Fibroblast of lung (primary cell): ENCODE measurements at regions not wholly inside any gene's neighbourhood (a gene's known extent, or its start where the extent isn't known, plus 50 kb on each side); places are given as distances from the start of the nearest gene placed in this dataset.

Experiments used
- DNase-seq, 2 donors: peaks; one replicate each; pipeline versions ENCODE4 v3.0.0 to v3.0.0-alpha.2; 2010; ENCODE audit warnings: low read depth in 2 of 2
- H2AFZ ChIP-seq: 2 replicates; pipeline ENCODE4 v1.5.1; 2012; ENCODE audit warnings: low read length, control low read depth, inconsistent platforms
- H3K27ac ChIP-seq: 2 replicates; pipeline ENCODE4 v1.5.1; 2011; ENCODE audit warnings: low read length, control low read depth; ENCODE audit not compliant: insufficient read depth
- H3K27me3 ChIP-seq: 2 replicates; pipeline ENCODE4 v1.5.1; 2011; ENCODE audit warnings: mild to moderate bottlenecking, low read length; ENCODE audit not compliant: control insufficient read depth, insufficient read depth
- H3K36me3 ChIP-seq: 2 replicates; pipeline ENCODE4 v1.5.1; 2011; ENCODE audit warnings: low read length; ENCODE audit not compliant: control insufficient read depth, insufficient read depth
- H3K4me1 ChIP-seq: 2 replicates; pipeline ENCODE4 v1.5.1; 2011; ENCODE audit warnings: low read length; ENCODE audit not compliant: control insufficient read depth, insufficient read depth; ENCODE audit errors: extremely low read depth
- H3K4me2 ChIP-seq: 2 replicates; pipeline ENCODE4 v1.5.1; 2011; ENCODE audit warnings: low read length, control low read depth; ENCODE audit not compliant: insufficient read depth; ENCODE audit errors: extremely low read depth
- H3K4me3 ChIP-seq, 4 experiments: fragments of 200-600 bp in 1 of 4; sonication (generic) in 1 of 4; replicated peaks in 1 of 4; 2 replicates each; pipeline ENCODE4 v1.5.1; 2011 to 2016; ENCODE audit warnings: low read length in 4 of 4, low read depth in 3 of 4, mild to moderate bottlenecking in 3 of 4, control low read depth in 2 of 4, inconsistent platforms in 1 of 4, mixed read lengths in 1 of 4; ENCODE audit not compliant: insufficient read depth in 1 of 4; ENCODE audit errors: control extremely low read depth in 1 of 4
- H3K79me2 ChIP-seq: 2 replicates; pipeline ENCODE4 v1.5.1; 2012; ENCODE audit warnings: mild to moderate bottlenecking, low read length, inconsistent platforms; ENCODE audit not compliant: control insufficient read depth, insufficient read depth
- H3K9ac ChIP-seq: 2 replicates; pipeline ENCODE4 v1.5.1; 2011; ENCODE audit warnings: mild to moderate bottlenecking, low read length, control low read depth; ENCODE audit not compliant: insufficient read depth
- H3K9me3 ChIP-seq: 2 replicates; pipeline ENCODE4 v1.5.1; 2012; ENCODE audit warnings: low read depth, low read length; ENCODE audit not compliant: control insufficient read depth, insufficient read depth
- H4K20me1 ChIP-seq: 2 replicates; pipeline ENCODE4 v1.5.1; 2011; ENCODE audit warnings: low read length; ENCODE audit not compliant: control insufficient read depth, insufficient read depth; ENCODE audit errors: extremely low read depth
- EZH2 ChIP-seq: IDR thresholded peaks from 2 replicates; pipeline ENCODE4 v1.5.1; 2012; ENCODE audit warnings: low read length, control low read depth, mild to moderate bottlenecking; ENCODE audit errors: missing control alignments
- TF ChIP-seq, protein P1 (sequence below), 2 donors: IDR thresholded peaks in 1 of 2; conservative IDR thresholded peaks in 1 of 2; 1 replicate in 1 of 2; 2 replicates in 1 of 2; pipeline ENCODE4 v1.5.1; 2011 to 2012; ENCODE audit warnings: low read length in 2 of 2, control low read depth in 1 of 2, inconsistent platforms in 1 of 2, low read depth in 1 of 2, mild to moderate bottlenecking in 1 of 2

DNA sequence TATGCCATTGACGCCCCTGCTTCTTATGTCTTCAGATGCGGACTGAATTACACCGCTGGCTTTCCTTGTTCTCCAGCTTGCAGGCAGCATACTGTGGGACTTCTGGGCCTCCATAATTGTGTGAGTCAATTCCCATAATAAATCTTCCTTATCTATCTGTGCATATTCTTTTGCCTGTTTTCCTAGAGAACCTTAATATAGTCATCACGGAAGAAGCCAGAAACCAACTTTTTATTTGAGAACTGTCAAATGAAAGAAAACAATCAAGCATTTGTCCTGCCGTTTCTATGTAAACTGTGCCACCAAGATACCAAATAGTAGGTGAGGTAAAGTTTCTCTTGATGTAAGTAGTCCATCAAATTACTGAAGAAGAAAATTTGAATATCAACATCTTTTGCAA is 51.8 kb upstream of the B3GALNT1 start:
- H3K79me2 ChIP-seq = no peaks in the 10 kb centered on the region
- H3K36me3 ChIP-seq = no peaks in the 10 kb centered on the region
- no peak overlapping the region for H3K4me3 ChIP-seq
- H3K9me3 ChIP-seq = no peaks in the 10 kb centered on the region
- no peak overlapping the region for H3K4me2 ChIP-seq
- no peaks in the 10 kb centered on the region for H3K4me1 ChIP-seq
- H2AFZ ChIP-seq = no peak overlapping the region
- DNase-seq = peak in 1 of 2 donors; percentile 58
- no peaks in the 10 kb centered on the region for H3K27me3 ChIP-seq
- TF ChIP-seq, protein P1, sequence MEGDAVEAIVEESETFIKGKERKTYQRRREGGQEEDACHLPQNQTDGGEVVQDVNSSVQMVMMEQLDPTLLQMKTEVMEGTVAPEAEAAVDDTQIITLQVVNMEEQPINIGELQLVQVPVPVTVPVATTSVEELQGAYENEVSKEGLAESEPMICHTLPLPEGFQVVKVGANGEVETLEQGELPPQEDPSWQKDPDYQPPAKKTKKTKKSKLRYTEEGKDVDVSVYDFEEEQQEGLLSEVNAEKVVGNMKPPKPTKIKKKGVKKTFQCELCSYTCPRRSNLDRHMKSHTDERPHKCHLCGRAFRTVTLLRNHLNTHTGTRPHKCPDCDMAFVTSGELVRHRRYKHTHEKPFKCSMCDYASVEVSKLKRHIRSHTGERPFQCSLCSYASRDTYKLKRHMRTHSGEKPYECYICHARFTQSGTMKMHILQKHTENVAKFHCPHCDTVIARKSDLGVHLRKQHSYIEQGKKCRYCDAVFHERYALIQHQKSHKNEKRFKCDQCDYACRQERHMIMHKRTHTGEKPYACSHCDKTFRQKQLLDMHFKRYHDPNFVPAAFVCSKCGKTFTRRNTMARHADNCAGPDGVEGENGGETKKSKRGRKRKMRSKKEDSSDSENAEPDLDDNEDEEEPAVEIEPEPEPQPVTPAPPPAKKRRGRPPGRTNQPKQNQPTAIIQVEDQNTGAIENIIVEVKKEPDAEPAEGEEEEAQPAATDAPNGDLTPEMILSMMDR (conservative IDR thresholded peaks at IDR 0.05 in 1 of 2, IDR thresholded peaks at IDR 0.05 in 1 of 2; ENCODE audit: low read depth in 1 of 2, low read length in 2 of 2) = no peak
- TF ChIP-seq EZH2 = no peak
- H4K20me1 ChIP-seq = no peaks in the 10 kb centered on the region
- H3K27ac ChIP-seq = no peak overlapping the region
- no peak overlapping the region for H3K9ac ChIP-seq

DNA sequence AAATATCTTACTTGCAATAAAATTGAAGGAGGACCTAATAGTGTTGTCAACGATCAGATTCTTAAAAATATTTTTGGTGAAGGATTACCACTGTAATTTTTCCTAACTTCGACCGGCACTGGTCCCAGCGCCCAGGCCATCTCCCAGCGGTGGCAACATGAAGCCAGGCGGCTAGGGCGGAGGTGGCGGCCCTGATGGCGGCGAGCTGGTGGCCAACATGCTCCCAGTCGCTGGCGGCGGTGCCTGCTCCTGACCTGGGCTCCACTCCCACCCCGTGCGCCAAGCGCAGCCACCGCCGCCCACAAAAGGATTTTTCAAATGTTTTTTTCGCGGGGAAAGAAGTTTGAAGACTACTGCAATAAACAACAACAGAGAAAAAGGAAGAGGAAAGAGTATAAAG is 56.5 kb upstream of the B3GALNT1 start:
- no peaks in the 10 kb centered on the region for H3K9me3 ChIP-seq
- no peak overlapping the region for H3K9ac ChIP-seq
- H3K36me3 ChIP-seq = no peaks in the 10 kb centered on the region
- H3K27ac ChIP-seq = no peak overlapping the region
- no peaks in the 10 kb centered on the region for H4K20me1 ChIP-seq
- no peaks in the 10 kb centered on the region for H3K4me1 ChIP-seq
- no peak for TF ChIP-seq EZH2
- TF ChIP-seq, protein P1 (conservative IDR thresholded peaks at IDR 0.05 in 1 of 2, IDR thresholded peaks at IDR 0.05 in 1 of 2; ENCODE audit: low read depth in 1 of 2, low read length in 2 of 2) = no peak
- DNase-seq = no peak
- H3K4me3 ChIP-seq = no peak overlapping the region
- no peak overlapping the region for H2AFZ ChIP-seq
- no peak overlapping the region for H3K4me2 ChIP-seq
- no peaks in the 10 kb centered on the region for H3K79me2 ChIP-seq
- H3K27me3 ChIP-seq = no peaks in the 10 kb centered on the region

DNA sequence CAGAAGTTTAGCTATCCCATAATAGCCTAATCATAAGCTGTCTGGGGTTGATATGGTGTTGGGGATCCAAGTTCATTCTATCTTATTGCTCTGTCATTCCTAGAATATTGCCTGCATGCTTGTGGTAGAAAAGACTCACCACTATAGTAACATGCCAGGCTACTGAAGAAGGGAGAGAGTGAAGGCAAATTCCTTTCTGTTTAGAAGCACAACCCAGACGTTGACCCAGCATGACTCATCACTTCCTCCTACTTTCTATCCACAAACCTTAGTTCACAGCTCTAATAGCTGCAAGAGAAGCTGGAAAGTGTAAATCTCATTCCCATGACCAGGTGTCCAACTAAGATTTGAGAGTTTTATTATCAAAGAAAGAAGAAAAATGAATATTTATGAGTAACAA is 57.8 kb upstream of the NMD3 start:
- H3K27me3 ChIP-seq = no peaks in the 10 kb centered on the region
- no peaks in the 10 kb centered on the region for H3K79me2 ChIP-seq
- no peak overlapping the region for H2AFZ ChIP-seq
- H4K20me1 ChIP-seq = no peaks in the 10 kb centered on the region
- no peak overlapping the region for H3K4me3 ChIP-seq
- H3K9ac ChIP-seq = no peak overlapping the region
- H3K9me3 ChIP-seq = no peaks in the 10 kb centered on the region
- no peaks in the 10 kb centered on the region for H3K36me3 ChIP-seq
- DNase-seq = peak; percentile 91 to 99
- H3K4me1 ChIP-seq = no peaks in the 10 kb centered on the region
- no peak overlapping the region for H3K27ac ChIP-seq
- H3K4me2 ChIP-seq = no peak overlapping the region
- TF ChIP-seq EZH2 = no peak
- TF ChIP-seq, protein P1 (conservative IDR thresholded peaks at IDR 0.05 in 1 of 2, IDR thresholded peaks at IDR 0.05 in 1 of 2; ENCODE audit: low read depth in 1 of 2, low read length in 2 of 2) = no peak
